Esophagus squamous epithelium (tissue), 5 donors: ENCODE measurements at regions not wholly inside any gene's neighbourhood (a gene's known extent, or its start where the extent isn't known, plus 50 kb on each side); places are given as distances from the start of the nearest gene placed in this dataset.
"Not testable (repeated sequence)": the region's sequence is repeated elsewhere in the genome, so short reads cannot be mapped to it uniquely, and the experiment has no call there.

Source experiments
- DNase-seq: peaks from one replicate; lab custom pipeline; 2025; lab: John Stamatoyannopoulos, UW
- H3K27ac ChIP-seq, 4 donors: fragments of 200-600 bp; sonication (generic); one replicate each; pipeline ENCODE4 v1.5.1; 2016 to 2019; ENCODE audit warnings: mild to moderate bottlenecking in 1 of 4
- H3K27me3 ChIP-seq, 4 donors: fragments of 200-600 bp; sonication (generic); 1 replicate in 3 of 4; 2 replicates in 1 of 4; pipeline versions ENCODE4 v1.5.1 to v1.6.0; 2017 to 2021; ENCODE audit warnings: antibody characterized with exemption in 1 of 4
- H3K36me3 ChIP-seq, 3 donors: fragments of 200-600 bp; sonication (generic); one replicate each; pipeline ENCODE4 v1.5.1; 2016 to 2019
- H3K4me1 ChIP-seq, 3 donors: fragments of 200-600 bp; sonication (generic); one replicate each; pipeline ENCODE4 v1.5.1; 2017 to 2019
- H3K4me3 ChIP-seq, 4 donors: fragments of 200-600 bp; sonication (generic); 1 replicate in 3 of 4; 2 replicates in 1 of 4; pipeline ENCODE4 v1.5.1; 2016 to 2019; ENCODE audit warnings: mild to moderate bottlenecking in 2 of 4, moderate library complexity in 1 of 4
- H3K9me3 ChIP-seq, 3 donors: fragments of 200-600 bp; sonication (generic); one replicate each; pipeline ENCODE4 v1.5.1; 2016 to 2019
- POLR2A ChIP-seq, 4 donors: fragments of 450-650 bp; IDR thresholded peaks; one replicate each; pipeline ENCODE4 v1.6.1; 2017; ENCODE audit warnings: antibody characterized with exemption in 4 of 4, mild to moderate bottlenecking in 4 of 4, moderate library complexity in 3 of 4
- WGBS, 2 donors: methylation state at CpG; one replicate each; pipeline ENCODE4 v1.1.5; 2018; 5-methylcytosine and 5-hydroxymethylcytosine counted together
- intact Hi-C: fragments of 100-400 bp; cut with DNase I; formaldehyde crosslinking; loops from one replicate; pipeline ENCODE4 v1.15.0; 2022
- TF ChIP-seq, protein P1 (sequence below), 6 experiments: fragments of 450-650 bp in 4 of 6; fragments of 200-600 bp in 2 of 6; sonication (generic) in 2 of 6; IDR thresholded peaks; one replicate each; pipeline ENCODE4 v1.5.1; 2016 to 2019; ENCODE audit warnings: antibody characterized with exemption in 6 of 6, mild to moderate bottlenecking in 4 of 6, moderate library complexity in 4 of 6
- donor health status: DM: yes; HTN: yes; CAD: no.

DNA sequence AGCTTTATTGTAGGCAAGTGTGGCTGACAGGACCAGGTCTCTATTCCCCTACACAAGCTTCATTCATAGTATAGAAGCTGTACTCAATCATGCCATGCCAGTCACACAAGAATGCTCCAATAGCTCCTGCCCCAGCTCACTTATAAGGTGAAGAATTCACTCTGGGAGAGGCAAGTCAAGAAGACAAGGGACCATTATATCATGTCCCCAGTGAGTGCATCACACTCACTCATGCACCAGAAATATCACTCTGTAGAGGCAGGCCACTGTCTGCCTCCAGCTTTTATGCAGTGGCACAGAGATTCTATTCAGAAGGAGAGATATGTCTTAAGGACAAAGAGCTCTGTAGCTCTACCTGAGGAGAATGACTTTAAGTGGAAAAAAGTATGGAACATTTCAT, 263.2 kb downstream of the GJA1 start:
- H3K4me3 ChIP-seq = no peak overlapping the region
- peaks cover 0 to 17% (median 5%) of the 10 kb centered on the region in 3 donors for H3K4me1 ChIP-seq
- no peaks in the 10 kb centered on the region for H3K36me3 ChIP-seq
- H3K27me3 ChIP-seq = no peaks in the 10 kb centered on the region
- H3K9me3 ChIP-seq = no peaks in the 10 kb centered on the region
- TF ChIP-seq, protein P1, sequence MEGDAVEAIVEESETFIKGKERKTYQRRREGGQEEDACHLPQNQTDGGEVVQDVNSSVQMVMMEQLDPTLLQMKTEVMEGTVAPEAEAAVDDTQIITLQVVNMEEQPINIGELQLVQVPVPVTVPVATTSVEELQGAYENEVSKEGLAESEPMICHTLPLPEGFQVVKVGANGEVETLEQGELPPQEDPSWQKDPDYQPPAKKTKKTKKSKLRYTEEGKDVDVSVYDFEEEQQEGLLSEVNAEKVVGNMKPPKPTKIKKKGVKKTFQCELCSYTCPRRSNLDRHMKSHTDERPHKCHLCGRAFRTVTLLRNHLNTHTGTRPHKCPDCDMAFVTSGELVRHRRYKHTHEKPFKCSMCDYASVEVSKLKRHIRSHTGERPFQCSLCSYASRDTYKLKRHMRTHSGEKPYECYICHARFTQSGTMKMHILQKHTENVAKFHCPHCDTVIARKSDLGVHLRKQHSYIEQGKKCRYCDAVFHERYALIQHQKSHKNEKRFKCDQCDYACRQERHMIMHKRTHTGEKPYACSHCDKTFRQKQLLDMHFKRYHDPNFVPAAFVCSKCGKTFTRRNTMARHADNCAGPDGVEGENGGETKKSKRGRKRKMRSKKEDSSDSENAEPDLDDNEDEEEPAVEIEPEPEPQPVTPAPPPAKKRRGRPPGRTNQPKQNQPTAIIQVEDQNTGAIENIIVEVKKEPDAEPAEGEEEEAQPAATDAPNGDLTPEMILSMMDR (IDR thresholded peaks at IDR 0.05) = no peak
- TF ChIP-seq POLR2A (IDR thresholded peaks at IDR 0.05) = no peak
- no peak for DNase-seq
- H3K27ac ChIP-seq = no peak overlapping the region
- intact Hi-C loops = no loop called here

DNA sequence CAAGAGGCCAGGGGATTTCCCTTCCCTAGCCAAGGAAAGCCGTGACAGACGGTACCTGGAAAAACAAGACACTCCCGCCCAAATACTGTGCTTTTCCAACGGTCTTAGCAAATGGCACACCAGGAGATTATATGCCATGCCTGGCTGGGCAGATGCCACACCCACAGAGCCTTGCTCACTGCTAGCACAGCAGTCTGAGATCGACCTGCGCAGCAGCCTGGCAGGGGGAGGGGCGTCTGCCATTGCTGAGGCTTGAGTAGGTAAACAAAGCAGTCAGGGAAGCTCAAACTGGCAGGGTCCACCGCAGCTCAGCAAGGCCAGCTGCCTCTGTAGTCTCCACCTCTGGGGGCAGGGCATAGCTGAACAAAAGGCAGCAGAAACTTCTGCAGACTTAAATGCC, 267.7 kb downstream of the GJA1 start:
- H3K36me3 ChIP-seq, H3K27ac ChIP-seq, intact Hi-C loops, H3K27me3 ChIP-seq, DNase-seq, H3K4me3 ChIP-seq, H3K9me3 ChIP-seq: not testable (repeated sequence)
- 80 to 81% methylated on average over 2 to 8 of the region's 8 CpGs for WGBS, 2 donors
- peaks cover 0 to 17% (median 5%) of the 10 kb centered on the region in 3 donors for H3K4me1 ChIP-seq

DNA sequence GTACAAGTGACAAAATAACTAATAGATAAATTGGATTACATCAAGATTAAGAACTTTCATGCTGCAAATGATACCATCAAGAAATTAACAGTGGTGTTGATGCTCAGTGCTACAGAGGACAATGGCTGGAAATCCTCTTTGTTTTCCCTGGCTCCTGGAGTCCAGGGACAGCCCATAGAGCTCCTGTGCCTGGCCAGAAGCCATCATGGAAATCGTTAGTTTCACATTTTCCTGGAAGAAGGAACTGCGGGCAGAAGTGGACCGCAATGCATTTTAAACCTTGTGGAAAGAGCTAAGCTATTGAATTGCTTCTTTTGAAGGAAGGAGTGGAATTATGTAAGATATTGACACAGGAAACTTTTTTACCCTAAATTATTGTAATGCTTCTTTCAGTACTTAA, 276.0 kb downstream of the GJA1 start:
- Histone ChIP-seq H3K9me3 (no peaks in the 10 kb centered on the region), H3K4me1 (no peaks in the 10 kb centered on the region), H3K27ac (no peak overlapping the region), H3K27me3 (no peaks in the 10 kb centered on the region), H3K4me3 (no peak overlapping the region), H3K36me3 (no peaks in the 10 kb centered on the region)
- TF ChIP-seq, protein P1 (IDR thresholded peaks at IDR 0.05) = no peak
- TF ChIP-seq POLR2A (IDR thresholded peaks at IDR 0.05) = no peak
- intact Hi-C loops = no loop called here
- WGBS, 2 donors = 57 to 59% methylated on average over 3 of the region's 3 CpGs
- DNase-seq = no peak

DNA sequence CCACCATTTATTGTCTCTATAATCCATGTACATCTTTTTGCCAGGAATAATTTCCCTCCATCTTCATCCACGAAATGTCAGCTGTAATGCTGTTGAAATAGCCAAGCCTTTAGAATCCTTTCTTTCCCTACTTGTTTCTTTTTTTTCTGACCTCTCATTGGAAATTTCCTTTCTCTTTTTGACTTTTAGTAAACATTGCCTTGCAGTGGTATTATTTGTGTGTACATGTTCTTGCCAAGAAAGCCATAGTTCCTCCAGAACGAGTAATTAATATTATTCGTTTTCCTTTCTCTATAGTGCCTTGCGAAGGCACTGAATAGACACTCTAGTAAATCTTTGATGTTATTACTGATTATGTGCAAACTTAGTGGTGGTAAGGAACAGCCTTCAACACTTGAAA, 282.2 kb downstream of the GJA1 start:
- DNase-seq = no peak
- Histone ChIP-seq H3K36me3 (no peaks in the 10 kb centered on the region), H3K9me3 (no peaks in the 10 kb centered on the region), H3K4me1 (no peaks in the 10 kb centered on the region), H3K4me3 (no peak overlapping the region), H3K27ac (no peak overlapping the region), H3K27me3 (no peaks in the 10 kb centered on the region)
- intact Hi-C loops = no loop called here
- TF ChIP-seq POLR2A (IDR thresholded peaks at IDR 0.05) = no peak
- TF ChIP-seq, protein P1 (IDR thresholded peaks at IDR 0.05) = no peak
- 49 to 67% methylated on average over 4 of the region's 4 CpGs for WGBS, 2 donors

DNA sequence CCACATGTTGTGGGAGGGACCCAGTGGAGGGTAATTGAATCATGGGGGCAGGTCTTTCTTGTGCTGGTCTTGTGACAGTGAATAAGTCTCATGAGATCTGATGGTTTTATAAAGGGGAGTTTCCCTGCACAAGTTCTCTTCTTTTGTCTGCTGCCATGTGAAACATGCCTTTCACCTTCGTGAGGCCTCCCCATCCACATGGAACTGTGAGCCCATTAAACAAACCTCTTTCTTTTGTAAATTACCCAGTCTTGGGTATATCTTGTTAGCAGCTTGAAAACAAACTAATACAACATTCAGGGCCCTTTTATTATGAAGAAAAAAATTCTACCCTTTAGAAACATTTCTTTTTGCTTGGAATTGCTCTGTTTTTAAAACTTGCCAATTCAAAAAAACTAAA, 285.4 kb downstream of the GJA1 start:
- intact Hi-C loops, H3K27ac ChIP-seq, H3K27me3 ChIP-seq, H3K4me3 ChIP-seq, H3K36me3 ChIP-seq, H3K4me1 ChIP-seq, H3K9me3 ChIP-seq, DNase-seq: not testable (repeated sequence)
- WGBS, 2 donors = 89 to 94% methylated on average over 1 of the region's 1 CpG

DNA sequence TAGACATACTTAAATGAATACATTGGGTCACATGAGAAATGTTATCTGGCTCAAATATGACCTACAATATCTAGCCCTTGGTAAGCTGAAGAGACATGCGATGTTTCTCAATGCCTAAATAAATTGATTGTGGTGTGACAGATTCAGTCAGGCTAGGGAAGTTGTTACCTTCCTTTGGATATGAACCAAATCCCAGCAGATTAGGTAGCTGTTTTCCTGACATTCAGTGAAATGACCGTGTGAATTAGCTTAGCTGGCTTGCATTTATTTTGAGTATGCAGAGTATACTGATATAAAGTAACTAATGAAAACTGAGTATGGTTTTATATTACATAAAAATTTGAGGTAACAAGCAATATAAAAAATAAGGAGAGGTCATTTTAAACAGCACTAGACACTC, 288.2 kb downstream of the GJA1 start:
- TF ChIP-seq, protein P1 (IDR thresholded peaks at IDR 0.05) = no peak
- no peak for TF ChIP-seq POLR2A (IDR thresholded peaks at IDR 0.05)
- no peaks in the 10 kb centered on the region for H3K27me3 ChIP-seq
- no peak overlapping the region for H3K4me3 ChIP-seq
- no peaks in the 10 kb centered on the region for H3K9me3 ChIP-seq
- H3K27ac ChIP-seq = no peak overlapping the region
- DNase-seq = no peak
- H3K4me1 ChIP-seq = no peaks in the 10 kb centered on the region
- H3K36me3 ChIP-seq = no peaks in the 10 kb centered on the region
- 65% methylated on average over 2 of the region's 2 CpGs for WGBS, 2 donors
- intact Hi-C loops = no loop called here
